NB4 (cell line): ENCODE measurements at regions not wholly inside any gene's neighbourhood (a gene's known extent, or its start where the extent isn't known, plus 50 kb on each side); places are given as distances from the start of the nearest gene placed in this dataset.

Source experiments
- CTCF ChIP-seq: IDR thresholded peaks from one replicate; pipeline ENCODE4 v1.5.1; 2012; ENCODE audit warnings: low read depth, low read length
- MAX ChIP-seq: IDR thresholded peaks from 2 replicates; pipeline ENCODE4 v1.6.1; 2011; ENCODE audit warnings: low read depth, low read length
- MYC ChIP-seq: IDR thresholded peaks from 2 replicates; pipeline ENCODE4 v1.6.1; 2011; ENCODE audit warnings: low read depth, low read length
- POLR2A ChIP-seq: IDR thresholded peaks from 2 replicates; pipeline ENCODE4 v1.6.1; 2011; ENCODE audit warnings: mild to moderate bottlenecking; ENCODE audit not compliant: insufficient read length; ENCODE audit errors: extremely low read depth

GRCh38 chrX:18041656-18042055 lies 179.0 kb downstream of the BEND2 start:
- no peak for TF ChIP-seq CTCF
- no peak for TF ChIP-seq POLR2A
- TF ChIP-seq MYC: no peak
- TF ChIP-seq MAX: no peak
